Neuronal stem cell (in vitro differentiated cells): ENCODE measurements at regions not wholly inside any gene's neighbourhood (a gene's known extent, or its start where the extent isn't known, plus 50 kb on each side); places are given as distances from the start of the nearest gene placed in this dataset.
"Not testable (repeated sequence)": the region's sequence is repeated elsewhere in the genome, so short reads cannot be mapped to it uniquely, and the experiment has no call there.

Source experiments
- DNase-seq: peaks from one replicate; pipeline ENCODE4 v3.0.0-alpha.2; 2013; ENCODE audit warnings: low spot score
- H2AFZ ChIP-seq: one replicate; pipeline ENCODE4 v1.6.1; 2013; ENCODE audit warnings: mild to moderate bottlenecking, low read length, inconsistent platforms
- H2AK5ac ChIP-seq: 2 replicates; pipeline ENCODE4 v1.6.1; 2013; ENCODE audit warnings: low read depth, mild to moderate bottlenecking, inconsistent platforms, low read length, moderate library complexity, mixed read lengths
- H2BK120ac ChIP-seq: 2 replicates; pipeline ENCODE4 v1.6.1; 2013; ENCODE audit warnings: low read depth, mild to moderate bottlenecking, inconsistent platforms, low read length, moderate library complexity, mixed read lengths
- H2BK12ac ChIP-seq: one replicate; pipeline ENCODE4 v1.6.1; 2013; ENCODE audit warnings: low read length, inconsistent platforms
- H2BK15ac ChIP-seq: 2 replicates; pipeline ENCODE4 v1.6.1; 2013; ENCODE audit warnings: mild to moderate bottlenecking, low read length, inconsistent platforms, mixed read lengths
- H2BK5ac ChIP-seq: one replicate; pipeline ENCODE4 v1.6.1; 2013; ENCODE audit warnings: inconsistent platforms, mild to moderate bottlenecking, low read length, moderate library complexity
- H3K14ac ChIP-seq: one replicate; pipeline ENCODE4 v1.6.1; 2013; ENCODE audit warnings: low read length, inconsistent platforms
- H3K18ac ChIP-seq: 2 replicates; pipeline ENCODE4 v1.6.1; 2013; ENCODE audit warnings: low read length, inconsistent platforms
- H3K23ac ChIP-seq: 2 replicates; pipeline ENCODE4 v1.6.1; 2013; ENCODE audit warnings: low read depth, mild to moderate bottlenecking, mixed read lengths, low read length, inconsistent platforms; ENCODE audit not compliant: poor library complexity
- H3K27ac ChIP-seq: replicated peaks from 3 replicates; pipeline ENCODE4 v1.5.1; 2013; ENCODE audit warnings: low read length, inconsistent platforms
- H3K27me3 ChIP-seq, 3 experiments: 2 replicates each; pipeline ENCODE4 v1.6.1; 2013; ENCODE audit warnings: low read length in 3 of 3, mild to moderate bottlenecking in 2 of 3, inconsistent platforms in 1 of 3, low read depth in 1 of 3, mixed read lengths in 1 of 3, moderate library complexity in 1 of 3; ENCODE audit not compliant: control insufficient read depth in 3 of 3, insufficient read depth in 3 of 3
- H3K36me3 ChIP-seq, 2 donors: replicated peaks in 1 of 2; 2 replicates each; pipeline ENCODE4 v1.6.1; 2013; ENCODE audit warnings: low read length in 2 of 2; ENCODE audit not compliant: control insufficient read depth in 2 of 2, insufficient read depth in 2 of 2
- H3K4ac ChIP-seq: 2 replicates; pipeline ENCODE4 v1.6.1; 2013; ENCODE audit warnings: inconsistent platforms, mild to moderate bottlenecking, low read length, moderate library complexity
- H3K4me1 ChIP-seq, 2 donors: 1 replicate in 1 of 2; 2 replicates in 1 of 2; pipeline ENCODE4 v1.6.1; 2013; ENCODE audit warnings: low read length in 2 of 2, low read depth in 1 of 2; ENCODE audit not compliant: control insufficient read depth in 2 of 2, insufficient read depth in 1 of 2
- H3K4me2 ChIP-seq: one replicate; pipeline ENCODE4 v1.6.1; 2013; ENCODE audit warnings: mild to moderate bottlenecking, low read length, inconsistent platforms; ENCODE audit not compliant: insufficient read depth, poor library complexity, severe bottlenecking
- H3K4me3 ChIP-seq, 2 donors: 2 replicates each; pipeline ENCODE4 v1.5.1; 2013; ENCODE audit warnings: low read length in 2 of 2, mild to moderate bottlenecking in 2 of 2, inconsistent platforms in 1 of 2, moderate library complexity in 1 of 2
- H3K79me1 ChIP-seq: one replicate; pipeline ENCODE4 v1.6.1; 2013; ENCODE audit warnings: low read depth, mild to moderate bottlenecking, inconsistent platforms, low read length, moderate library complexity
- H3K9ac ChIP-seq: one replicate; pipeline ENCODE4 v1.6.1; 2013; ENCODE audit warnings: mild to moderate bottlenecking, low read depth, low read length, inconsistent platforms; ENCODE audit not compliant: poor library complexity
- H3K9me3 ChIP-seq, 2 donors: replicated peaks in 1 of 2; 2 replicates each; pipeline versions ENCODE3 to v1.6.1; 2013; ENCODE audit warnings: low read length in 2 of 2, mild to moderate bottlenecking in 2 of 2, inconsistent platforms in 1 of 2, low read depth in 1 of 2, mixed read lengths in 1 of 2, moderate library complexity in 1 of 2; ENCODE audit not compliant: control insufficient read depth in 2 of 2, insufficient read depth in 1 of 2
- H4K8ac ChIP-seq: one replicate; pipeline ENCODE4 v1.6.1; 2013; ENCODE audit warnings: low read depth, mild to moderate bottlenecking, inconsistent platforms, low read length, moderate library complexity
- H4K91ac ChIP-seq: one replicate; pipeline ENCODE4 v1.6.1; 2013; ENCODE audit warnings: low read length, low read depth, mild to moderate bottlenecking, inconsistent platforms; ENCODE audit not compliant: poor library complexity
- WGBS, 2 donors: extraction: QIAGEN DNeasy Blood & Tissue Kit; methylation state at CpG; one replicate each; pipeline ENCODE4 v1.1.7; 2013; ENCODE audit warnings: missing lambda C conversion rate in 2 of 2, mixed read lengths in 1 of 2; ENCODE audit not compliant: insufficient read length in 2 of 2, insufficient replicate concordance in 1 of 2; ENCODE audit errors: extremely low coverage in 2 of 2; 5-methylcytosine and 5-hydroxymethylcytosine counted together

- H3K27ac ChIP-seq, result no peak overlapping the region
- H3K18ac ChIP-seq, result no peak overlapping the region
- no peak overlapping the region for H2BK5ac ChIP-seq
- H3K79me1 ChIP-seq, result peaks cover 5% of the 10 kb centered on the region
- no CpG with 5 or more reads among the region's 7 CpGs for WGBS, 2 donors
- H4K91ac ChIP-seq, result no peak overlapping the region
- H3K4me1 ChIP-seq, result peaks cover 0 to 1% of the 10 kb centered on the region in 2 donors
- DNase-seq, result no peak
- H4K8ac ChIP-seq, result no peak overlapping the region
- H3K9ac ChIP-seq, result no peak overlapping the region
- H2AK5ac ChIP-seq, result no peak overlapping the region
- no peak overlapping the region for H2BK15ac ChIP-seq
- no peak overlapping the region for H2AFZ ChIP-seq
- H3K14ac ChIP-seq, result no peak overlapping the region
- no peaks in the 10 kb centered on the region for H3K9me3 ChIP-seq
- no peak overlapping the region for H3K23ac ChIP-seq
- no peak overlapping the region for H3K4me3 ChIP-seq
- no peak overlapping the region for H2BK12ac ChIP-seq
- H3K4me2 ChIP-seq, result no peak overlapping the region
- H3K36me3 ChIP-seq, result no peaks in the 10 kb centered on the region
- no peak overlapping the region for H3K4ac ChIP-seq
- H2BK120ac ChIP-seq, result no peak overlapping the region
- H3K27me3 ChIP-seq, result no peaks in the 10 kb centered on the region
Measured at GRCh38 chr6:144364208-144364720, 79.1 kb downstream of the UTRN start.

GRCh38 chr6:144364782-144365181, 79.6 kb downstream of the UTRN start:
- no peaks in the 10 kb centered on the region for H3K9me3 ChIP-seq
- H3K4me3 ChIP-seq, result no peak overlapping the region
- H4K91ac ChIP-seq, result no peak overlapping the region
- DNase-seq, result no peak
- H3K27ac ChIP-seq, result no peak overlapping the region
- H2BK15ac ChIP-seq, result no peak overlapping the region
- H3K27me3 ChIP-seq, result no peaks in the 10 kb centered on the region
- H3K36me3 ChIP-seq, result no peaks in the 10 kb centered on the region
- H3K4ac ChIP-seq, result no peak overlapping the region
- H3K4me1 ChIP-seq, result peaks cover 0 to 1% of the 10 kb centered on the region in 2 donors
- H3K79me1 ChIP-seq, result peaks cover 5% of the 10 kb centered on the region
- no peak overlapping the region for H3K18ac ChIP-seq
- H4K8ac ChIP-seq, result no peak overlapping the region
- H3K4me2 ChIP-seq, result no peak overlapping the region
- H2AFZ ChIP-seq, result no peak overlapping the region
- WGBS, 2 donors, result no CpG with 5 or more reads among the region's 3 CpGs
- no peak overlapping the region for H3K14ac ChIP-seq
- H3K9ac ChIP-seq, result no peak overlapping the region
- H2BK12ac ChIP-seq, result no peak overlapping the region
- no peak overlapping the region for H2BK5ac ChIP-seq
- no peak overlapping the region for H2AK5ac ChIP-seq
- no peak overlapping the region for H3K23ac ChIP-seq
- H2BK120ac ChIP-seq, result no peak overlapping the region

GRCh38 chr6:144365271-144365670, 80.1 kb downstream of the UTRN start:
- no peak overlapping the region for H3K23ac ChIP-seq
- no peak overlapping the region for H2AK5ac ChIP-seq
- H2BK12ac ChIP-seq, result no peak overlapping the region
- no peak overlapping the region for H3K4me2 ChIP-seq
- no peak overlapping the region for H4K91ac ChIP-seq
- H3K9ac ChIP-seq, result no peak overlapping the region
- no peak overlapping the region for H2BK120ac ChIP-seq
- no CpG with 5 or more reads among the region's 1 CpG for WGBS, 2 donors
- no peak overlapping the region for H2AFZ ChIP-seq
- DNase-seq, result no peak
- no peak overlapping the region for H3K27ac ChIP-seq
- H2BK5ac ChIP-seq, result no peak overlapping the region
- H3K79me1 ChIP-seq, result peaks cover 7% of the 10 kb centered on the region
- H3K4ac ChIP-seq, result no peak overlapping the region
- H3K4me1 ChIP-seq, result peaks cover 0 to 1% of the 10 kb centered on the region in 2 donors
- H3K36me3 ChIP-seq, result no peaks in the 10 kb centered on the region
- H3K4me3 ChIP-seq, result no peak overlapping the region
- no peak overlapping the region for H3K18ac ChIP-seq
- no peak overlapping the region for H2BK15ac ChIP-seq
- no peak overlapping the region for H4K8ac ChIP-seq
- H3K9me3 ChIP-seq, result no peaks in the 10 kb centered on the region
- H3K27me3 ChIP-seq, result no peaks in the 10 kb centered on the region
- H3K14ac ChIP-seq, result no peak overlapping the region

- not testable (repeated sequence) for H4K91ac ChIP-seq, H2AFZ ChIP-seq, H2BK12ac ChIP-seq, H3K9ac ChIP-seq, H3K27me3 ChIP-seq, H2BK5ac ChIP-seq, H3K4me2 ChIP-seq, H3K27ac ChIP-seq, H3K14ac ChIP-seq, H3K9me3 ChIP-seq, H3K18ac ChIP-seq, H2BK15ac ChIP-seq, DNase-seq, H3K23ac ChIP-seq, H3K36me3 ChIP-seq, H3K79me1 ChIP-seq, H3K4me3 ChIP-seq, H2AK5ac ChIP-seq, H4K8ac ChIP-seq, H3K4ac ChIP-seq, H3K4me1 ChIP-seq, H2BK120ac ChIP-seq
- WGBS, 2 donors, result no CpG with 5 or more reads among the region's 1 CpG
Measured at GRCh38 chr6:144369696-144370095, 84.6 kb downstream of the UTRN start.
